NCI-H345 (cell line): ENCODE measurements at regions not wholly inside any gene's neighbourhood (a gene's known extent, or its start where the extent isn't known, plus 50 kb on each side); places are given as distances from the start of the nearest gene placed in this dataset.
"Not testable (repeated sequence)": the region's sequence is repeated elsewhere in the genome, so short reads cannot be mapped to it uniquely, and the experiment has no call there.

Source experiments
- DNase-seq: peaks from one replicate; lab custom pipeline; 2025; lab: John Stamatoyannopoulos, UW

- DNase-seq = not testable (repeated sequence)
Measured at GRCh38 chr19:28084659-28085157, 1128.2 kb downstream of the UQCRFS1 start.

DNA sequence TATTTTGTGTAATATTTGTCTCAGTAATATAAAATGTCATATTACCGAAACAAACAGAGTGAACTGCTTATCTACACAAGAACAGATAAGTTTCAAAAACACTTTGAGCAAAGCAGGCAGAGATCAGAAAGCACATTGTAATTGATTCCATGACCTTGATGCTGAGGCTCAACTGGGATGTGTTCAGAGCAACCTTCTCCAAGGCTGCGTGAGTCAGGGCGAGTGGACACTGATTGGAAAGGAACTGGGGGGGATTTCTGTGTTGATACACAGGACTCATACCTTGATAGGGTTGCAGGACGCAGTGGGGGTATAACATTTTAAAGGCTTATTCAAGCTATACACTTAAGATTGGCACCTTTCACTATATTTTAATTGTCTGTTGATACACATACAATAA lies 1136.3 kb downstream of the UQCRFS1 start:
- no peak for DNase-seq

DNA sequence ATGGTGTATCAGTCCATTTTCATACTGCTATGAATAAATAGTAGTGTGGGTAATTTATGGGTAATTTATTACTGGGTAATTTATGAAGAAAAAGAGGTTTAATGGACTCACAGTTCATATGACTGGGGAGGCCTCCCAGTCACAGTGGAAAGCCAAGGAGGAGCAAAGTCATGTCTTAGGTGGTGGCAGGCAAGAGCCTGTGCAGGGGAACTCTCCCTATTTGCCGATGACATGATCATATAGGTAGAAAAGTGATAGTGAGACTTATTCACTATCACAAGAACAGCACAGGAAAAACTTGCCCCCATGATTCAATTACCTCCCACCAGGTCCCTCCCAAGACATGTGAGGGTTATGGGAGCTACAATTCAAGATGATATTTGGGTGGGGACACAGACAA lies 1137.7 kb downstream of the UQCRFS1 start:
- no peak for DNase-seq

DNA sequence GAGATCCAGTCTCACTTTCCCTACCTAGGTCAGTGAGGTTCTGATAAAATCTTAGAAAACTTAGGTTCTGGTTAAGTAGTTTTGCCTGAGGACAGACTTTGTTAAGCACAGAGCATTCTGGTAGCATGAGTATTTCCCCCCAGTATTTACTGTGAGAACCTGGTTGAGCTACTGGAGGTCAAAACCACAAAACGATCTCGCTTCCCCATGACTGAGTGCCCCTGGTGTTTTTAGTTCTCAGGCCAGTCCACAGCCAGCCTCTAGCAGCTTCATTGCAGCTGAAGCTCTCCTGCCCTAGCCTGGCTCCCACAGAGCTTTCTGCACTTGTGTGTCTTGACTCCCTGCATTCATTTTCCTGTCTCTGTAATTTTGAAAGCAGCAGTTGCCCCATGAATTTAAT lies 1138.2 kb downstream of the UQCRFS1 start:
- DNase-seq = no peak

- DNase-seq = no peak
Measured at GRCh38 chr19:28067882-28068281, 1145.1 kb downstream of the UQCRFS1 start.

DNA sequence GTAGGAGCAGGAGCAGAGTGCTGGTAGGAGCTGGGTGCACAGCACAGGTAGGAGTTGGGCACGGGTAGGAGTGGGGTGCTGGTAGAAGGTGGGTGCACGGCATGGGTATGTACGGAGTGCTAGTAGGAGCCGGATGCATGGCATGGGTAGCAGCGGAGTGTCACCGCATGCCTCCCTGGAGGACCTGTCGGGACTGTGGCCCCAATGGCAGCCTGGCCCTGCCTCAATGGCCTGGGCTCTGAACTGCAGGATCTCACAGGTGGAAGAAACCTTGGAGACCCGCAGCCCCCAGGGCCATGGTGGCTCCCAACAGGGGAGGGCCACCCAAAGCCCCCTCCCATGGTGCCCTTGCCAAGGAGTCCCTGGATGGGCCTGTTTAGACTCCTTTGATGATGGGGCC lies 1146.0 kb downstream of the UQCRFS1 start:
- no peak for DNase-seq

DNA sequence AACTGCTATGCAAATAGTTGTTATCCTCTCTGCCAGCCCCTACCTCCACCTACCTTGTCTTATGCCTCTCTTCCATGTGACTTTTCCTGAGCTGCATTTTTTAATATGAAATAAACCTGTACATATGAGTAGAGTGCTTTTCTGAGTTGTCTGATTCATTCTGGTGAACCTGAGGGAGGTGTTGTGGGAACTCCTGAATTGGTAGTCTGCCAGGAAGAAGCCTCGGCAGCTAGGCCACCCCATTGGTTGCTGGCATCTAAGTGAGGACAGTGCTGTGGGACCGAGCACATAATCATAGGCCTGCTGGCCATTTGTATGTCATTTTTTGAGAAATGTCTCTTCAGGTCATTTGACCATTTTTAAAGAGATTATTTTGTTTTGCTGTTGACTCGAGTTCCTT lies 1146.8 kb downstream of the UQCRFS1 start:
- DNase-seq = no peak

DNA sequence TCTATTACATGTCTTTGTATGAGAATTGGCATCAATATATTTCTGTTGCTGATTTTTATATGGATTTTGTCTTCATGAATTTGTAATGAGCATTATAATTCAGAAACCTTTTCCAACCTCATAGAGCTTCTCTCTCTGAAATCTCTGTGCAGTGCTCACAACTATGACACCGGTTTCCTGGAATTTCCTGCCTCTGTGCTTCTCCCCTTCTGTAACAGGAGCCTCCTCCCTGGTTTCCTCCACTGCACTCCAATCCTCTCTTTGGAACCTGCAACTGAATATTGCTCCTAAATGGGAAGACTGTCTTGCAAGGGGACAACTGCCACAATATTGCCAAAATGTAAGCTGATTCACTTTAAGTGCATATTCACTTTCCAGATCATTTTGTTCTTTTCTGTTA lies 1147.9 kb downstream of the UQCRFS1 start:
- DNase-seq = no peak

- no peak for DNase-seq
Measured at GRCh38 chr19:28063702-28064101, 1149.2 kb downstream of the UQCRFS1 start.

- no peak for DNase-seq
Measured at GRCh38 chr19:28061111-28061510, 1151.8 kb downstream of the UQCRFS1 start.

- DNase-seq = not testable (repeated sequence)
Measured at GRCh38 chr19:28057026-28057425, 1155.9 kb downstream of the UQCRFS1 start.

DNA sequence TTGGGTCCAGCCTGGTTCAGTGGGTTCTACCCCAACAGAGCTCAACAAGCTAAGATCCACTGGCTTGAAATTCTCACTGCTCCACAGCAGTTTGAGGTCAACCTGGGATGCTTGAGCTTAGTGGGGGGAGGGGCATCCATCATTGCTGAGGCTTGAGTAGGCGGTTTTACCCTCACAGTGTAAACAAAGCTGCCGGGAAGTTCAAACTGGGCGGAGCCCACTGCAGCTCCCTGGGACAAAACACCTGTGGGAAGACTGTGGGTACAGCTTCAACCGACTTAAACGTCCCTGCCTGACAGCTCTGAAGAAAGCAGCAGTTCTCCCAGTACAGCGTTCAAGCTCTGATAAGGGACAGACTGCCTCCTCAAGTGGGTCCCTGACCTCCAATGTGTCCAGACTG lies 1161.9 kb downstream of the UQCRFS1 start:
- no peak for DNase-seq

DNA sequence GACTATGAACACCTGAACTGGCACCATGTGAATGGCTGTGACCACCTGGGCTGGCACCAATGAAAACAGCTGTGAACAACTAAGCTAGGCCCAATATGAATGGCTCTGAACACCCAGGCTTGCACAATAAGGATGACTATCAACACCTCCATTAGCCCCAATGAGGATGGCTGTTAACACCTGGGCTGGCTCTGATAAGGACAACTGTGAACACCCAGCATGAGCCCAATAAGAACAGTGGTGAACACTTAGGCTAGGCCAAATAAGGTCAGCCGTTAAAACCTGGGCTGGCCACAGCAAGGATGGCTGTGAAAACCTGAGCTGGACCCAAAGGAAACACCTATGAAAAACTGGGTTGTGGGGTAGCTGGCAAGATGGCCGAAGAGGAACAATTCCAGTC lies 1163.1 kb downstream of the UQCRFS1 start:
- no peak for DNase-seq

- DNase-seq = no peak
Measured at GRCh38 chr19:28046932-28047331, 1166.0 kb downstream of the UQCRFS1 start.

DNA sequence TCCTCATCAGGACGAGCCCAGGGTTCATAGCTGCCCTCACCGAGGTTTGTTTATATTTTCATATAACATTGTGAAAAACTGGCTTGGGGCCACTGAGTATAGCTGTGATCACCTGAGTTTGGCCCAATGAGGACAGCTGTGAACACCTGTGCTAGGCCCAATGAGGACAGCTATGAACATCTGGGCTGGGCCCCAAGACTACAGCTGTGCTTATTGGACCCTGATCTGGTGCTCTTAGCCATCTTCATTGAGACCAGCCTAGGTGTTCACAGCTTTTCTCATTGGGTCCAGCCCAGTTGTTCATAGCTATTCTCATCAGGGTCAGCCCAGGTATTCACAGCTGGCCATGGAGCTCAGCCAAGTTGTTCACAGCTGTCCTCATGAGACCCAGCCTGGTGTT lies 1167.3 kb downstream of the UQCRFS1 start:
- DNase-seq = no peak

- DNase-seq = no peak
Measured at GRCh38 chr19:28044477-28044876, 1168.5 kb downstream of the UQCRFS1 start.

GRCh38 chr19:28042516-28042915 lies 1170.4 kb downstream of the UQCRFS1 start:
- DNase-seq = no peak

DNA sequence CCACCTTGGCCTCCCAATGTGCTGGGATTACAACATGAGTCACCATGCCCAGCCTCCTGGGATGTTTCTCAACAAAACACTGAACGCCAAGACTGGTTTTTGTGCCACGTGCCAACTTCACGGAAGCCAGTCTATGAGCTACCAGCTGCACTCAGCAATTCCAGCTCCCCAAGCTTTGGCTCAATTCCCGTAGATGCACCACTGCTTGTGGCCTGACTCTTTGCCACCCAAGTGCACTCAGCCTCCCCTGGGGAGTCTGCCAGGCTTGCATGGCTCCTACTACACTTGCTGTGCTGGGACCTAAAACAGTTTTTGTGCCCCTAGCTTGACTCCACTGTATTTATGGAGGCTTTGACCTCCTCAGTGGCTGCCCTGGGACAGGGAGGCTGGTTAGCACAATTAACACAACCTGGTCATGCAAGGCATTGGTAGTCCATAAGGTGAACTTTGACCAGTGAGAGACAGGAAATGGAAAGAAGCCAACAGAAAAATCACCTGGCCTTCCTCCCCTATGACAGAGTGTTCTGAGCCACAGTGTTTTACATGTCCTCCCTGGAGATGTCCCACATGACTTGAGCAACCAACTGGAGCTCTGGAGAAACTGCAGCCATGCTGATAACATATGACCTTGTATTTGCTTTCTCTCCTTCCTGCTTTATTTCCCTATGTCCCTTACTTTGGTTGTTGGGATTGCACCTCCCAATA lies 1173.1 kb downstream of the UQCRFS1 start:
- no peak for DNase-seq

DNA sequence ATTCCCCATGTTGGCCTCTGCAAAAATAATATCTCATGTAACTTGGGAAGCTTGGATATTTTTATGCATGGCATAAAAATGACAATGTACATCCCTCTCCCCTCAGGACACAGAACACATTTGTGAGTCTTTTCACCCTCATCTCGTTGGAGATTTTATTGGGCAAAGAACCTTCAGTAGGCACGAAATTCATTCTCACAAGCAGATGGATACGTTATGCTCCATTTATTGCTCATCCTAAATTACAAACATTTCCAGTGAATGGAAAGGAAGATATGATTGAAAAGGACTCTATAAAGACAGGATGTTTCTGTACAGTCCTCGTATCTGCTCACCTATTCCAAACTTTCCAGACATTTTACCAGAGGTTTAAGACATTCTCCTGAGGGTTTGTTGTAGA lies 1175.8 kb downstream of the UQCRFS1 start:
- DNase-seq = no peak

DNA sequence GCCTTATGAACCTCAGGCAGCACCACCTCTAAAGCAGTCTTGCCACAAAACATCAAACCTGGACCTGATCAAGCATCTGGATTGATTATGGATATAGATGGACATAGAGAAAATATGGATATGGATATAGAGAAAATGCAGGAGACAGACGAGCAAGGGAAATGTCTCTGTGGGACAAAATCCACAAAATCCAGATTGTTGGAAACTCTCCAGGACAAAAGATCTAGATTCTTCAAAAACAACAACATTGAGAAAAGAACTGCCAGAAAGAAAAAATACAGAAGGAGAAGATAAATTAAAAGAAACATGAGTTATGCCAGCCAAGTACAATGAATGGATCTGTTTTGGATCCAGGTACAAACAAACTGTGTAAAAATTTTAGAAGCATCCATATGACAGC lies 1176.5 kb downstream of the UQCRFS1 start:
- DNase-seq = no peak

GRCh38 chr19:28034936-28035335 lies 1178.0 kb downstream of the UQCRFS1 start:
- no peak for DNase-seq

DNA sequence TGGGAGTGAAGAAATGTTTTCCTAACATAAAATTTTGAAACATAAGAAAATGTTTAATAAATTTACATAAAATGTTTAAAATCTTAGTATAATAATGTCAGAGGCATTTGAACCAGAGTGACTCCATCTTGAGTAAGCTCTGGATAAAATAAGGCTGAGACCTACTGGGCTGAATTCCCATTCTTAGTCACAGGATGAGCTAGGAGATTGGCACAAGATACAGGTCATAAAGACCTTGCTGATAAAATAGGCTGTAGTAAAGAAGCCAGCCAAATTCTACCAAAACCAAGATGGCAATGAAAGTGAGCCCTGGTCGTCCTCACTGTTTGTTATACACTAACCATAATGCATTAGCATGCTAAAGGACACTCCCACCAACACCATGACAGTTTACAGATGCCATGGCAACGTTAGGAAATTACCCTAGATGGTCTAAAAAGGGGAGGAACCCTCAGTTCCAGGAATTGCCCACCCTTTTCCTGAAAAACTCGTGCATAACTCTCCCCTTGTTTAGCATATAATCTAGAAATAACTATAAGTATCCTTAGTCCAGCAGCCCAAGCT lies 1184.0 kb downstream of the UQCRFS1 start:
- no peak for DNase-seq

DNA sequence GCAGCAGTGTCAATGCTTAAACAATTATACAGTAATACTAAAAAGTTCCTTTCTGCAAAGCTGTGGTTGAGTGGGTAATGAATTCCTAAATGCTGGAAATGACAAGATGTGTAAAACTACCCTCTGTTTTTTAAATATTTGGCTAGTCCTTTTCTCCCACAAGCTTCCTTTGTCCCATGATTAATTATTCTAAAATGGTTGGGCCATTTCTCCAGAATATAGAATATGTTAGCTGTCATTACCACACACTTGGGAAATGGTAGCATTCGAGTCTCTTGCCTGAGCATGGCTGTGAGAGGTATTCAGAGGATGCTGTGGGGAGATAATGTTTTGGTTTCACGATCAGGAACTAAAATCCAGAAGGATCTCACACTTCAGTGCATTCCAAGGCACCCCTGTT lies 1185.8 kb downstream of the UQCRFS1 start:
- DNase-seq = no peak

- DNase-seq = no peak
Measured at GRCh38 chr19:28026636-28027035, 1186.3 kb downstream of the UQCRFS1 start.
